GM23338 (cell line): ENCODE measurements at regions not wholly inside any gene's neighbourhood (a gene's known extent, or its start where the extent isn't known, plus 50 kb on each side); places are given as distances from the start of the nearest gene placed in this dataset.

ENCODE experiments used
- ATAC-seq: fragments of 200-7000 bp; cut with Tn5 transposase; 3 replicates; pipeline ENCODE4 v1.9.1; 2020
- DNase-seq: peaks from one replicate; pipeline ENCODE4 v3.0.0-alpha.2; 2015; ENCODE audit warnings: low spot score
- H2AFZ ChIP-seq: fragments of 200-600 bp; sonication (generic); 2 replicates; pipeline ENCODE4 v1.8.0; 2016; ENCODE audit warnings: antibody characterized with exemption, mild to moderate bottlenecking, moderate library complexity
- H3F3A ChIP-seq: fragments of 200-600 bp; sonication (generic); replicated peaks from 2 replicates; pipeline ENCODE4 v1.8.0; 2017; ENCODE audit warnings: antibody characterized with exemption, mixed run types, low read depth
- H3K27ac ChIP-seq: fragments of 200-600 bp; sonication (generic); 2 replicates; pipeline ENCODE4 v1.6.1; 2016; ENCODE audit warnings: low read depth
- H3K27me3 ChIP-seq: fragments of 200-600 bp; sonication (generic); 2 replicates; pipeline ENCODE4 v1.8.0; 2016; ENCODE audit warnings: mild to moderate bottlenecking, mixed run types, moderate library complexity; ENCODE audit not compliant: insufficient read depth
- H3K36me3 ChIP-seq: fragments of 200-600 bp; sonication (generic); 2 replicates; pipeline ENCODE4 v1.8.0; 2016; ENCODE audit warnings: mild to moderate bottlenecking; ENCODE audit not compliant: insufficient read depth
- H3K4me1 ChIP-seq: fragments of 200-600 bp; sonication (generic); 2 replicates; pipeline ENCODE4 v1.8.0; 2016; ENCODE audit warnings: mild to moderate bottlenecking, moderate library complexity; ENCODE audit not compliant: insufficient read depth
- H3K4me2 ChIP-seq: fragments of 200-600 bp; sonication (generic); 2 replicates; pipeline ENCODE4 v1.7.1; 2017; ENCODE audit warnings: mixed run types
- H3K4me3 ChIP-seq: fragments of 200-600 bp; sonication (generic); 2 replicates; pipeline ENCODE4 v1.6.1; 2016; ENCODE audit warnings: mixed run types
- H3K79me2 ChIP-seq: fragments of 200-600 bp; sonication (generic); replicated peaks from 2 replicates; pipeline ENCODE4 v1.8.0; 2017; ENCODE audit warnings: mild to moderate bottlenecking; ENCODE audit not compliant: insufficient read depth
- H3K9me2 ChIP-seq: fragments of 200-600 bp; sonication (generic); 2 replicates; pipeline ENCODE4 v1.8.0; 2017; ENCODE audit not compliant: insufficient read depth
- H4K20me1 ChIP-seq: fragments of 200-600 bp; sonication (generic); replicated peaks from 2 replicates; pipeline ENCODE4 v1.8.0; 2017; ENCODE audit warnings: mild to moderate bottlenecking; ENCODE audit not compliant: insufficient read depth
- H3K27ac Mint-ChIP-seq: 2 replicates; pipeline ENCODE4 v1.8.0; 2020; ENCODE audit warnings: inconsistent platforms, mild to moderate bottlenecking, moderate library complexity, mixed read lengths
- H3K27me3 Mint-ChIP-seq: 3 replicates; pipeline ENCODE4 v1.8.0; 2022; ENCODE audit warnings: low read depth, mild to moderate bottlenecking, moderate library complexity, mixed read lengths, inconsistent platforms; ENCODE audit not compliant: insufficient read depth, poor library complexity
- H3K36me3 Mint-ChIP-seq: 3 replicates; pipeline ENCODE4 v1.8.0; 2021; ENCODE audit warnings: low read depth, mild to moderate bottlenecking, inconsistent platforms, moderate library complexity, mixed read lengths
- H3K4me1 Mint-ChIP-seq: 3 replicates; pipeline ENCODE4 v1.8.0; 2020; ENCODE audit warnings: mild to moderate bottlenecking, inconsistent platforms, mixed read lengths
- H3K4me3 Mint-ChIP-seq: 3 replicates; pipeline ENCODE4 v1.8.0; 2021; ENCODE audit warnings: moderate library complexity, mild to moderate bottlenecking, inconsistent platforms, mixed read lengths
- H3K9me3 Mint-ChIP-seq: 3 replicates; pipeline ENCODE4 v1.8.0; 2020; ENCODE audit warnings: moderate library complexity, mild to moderate bottlenecking, inconsistent platforms, mixed read lengths
- CREB1 ChIP-seq: fragments of 250-450 bp; sonication (Bioruptor Pico); IDR thresholded peaks from 2 replicates; pipeline ENCODE4 v1.5.0; 2020; ENCODE audit warnings: low read depth, mild to moderate bottlenecking, moderate library complexity
- EZH2 ChIP-seq: fragments of 200-600 bp; sonication (generic); IDR thresholded peaks from one replicate; pipeline ENCODE4 v1.8.0; 2017; ENCODE audit warnings: antibody characterized with exemption, mild to moderate bottlenecking, low read depth; ENCODE audit not compliant: unreplicated experiment
- EZH2phosphoT487 ChIP-seq: fragments of 200-600 bp; sonication (generic); IDR thresholded peaks from one replicate; pipeline ENCODE4 v1.8.1; 2018; ENCODE audit warnings: antibody characterized with exemption; ENCODE audit not compliant: unreplicated experiment
- JUNB ChIP-seq: IDR thresholded peaks from one replicate; pipeline ENCODE4 v1.6.1; 2016; ENCODE audit warnings: antibody characterized with exemption; ENCODE audit not compliant: unreplicated experiment
- NANOG ChIP-seq: IDR thresholded peaks from 2 replicates; pipeline ENCODE4 v1.6.1; 2016; ENCODE audit warnings: antibody characterized with exemption, borderline replicate concordance
- POLR2AphosphoS5 ChIP-seq: IDR thresholded peaks from 2 replicates; pipeline ENCODE4 v1.6.1; 2016; ENCODE audit warnings: antibody characterized with exemption, low read depth
- STAT1 ChIP-seq: IDR thresholded peaks from one replicate; pipeline ENCODE4 v1.6.1; 2016; ENCODE audit warnings: antibody characterized with exemption; ENCODE audit not compliant: unreplicated experiment
- ZNF331 ChIP-seq: fragments of 250-450 bp; sonication (Bioruptor Pico); IDR thresholded peaks from 2 replicates; pipeline ENCODE4 v1.5.0; 2020; ENCODE audit warnings: low read depth, mild to moderate bottlenecking, moderate library complexity
- TF ChIP-seq, protein P1 (sequence below): fragments of 250-450 bp; sonication (Bioruptor Pico); IDR thresholded peaks from 2 replicates; pipeline ENCODE4 v1.5.0; 2020; ENCODE audit warnings: mild to moderate bottlenecking, moderate library complexity

DNA sequence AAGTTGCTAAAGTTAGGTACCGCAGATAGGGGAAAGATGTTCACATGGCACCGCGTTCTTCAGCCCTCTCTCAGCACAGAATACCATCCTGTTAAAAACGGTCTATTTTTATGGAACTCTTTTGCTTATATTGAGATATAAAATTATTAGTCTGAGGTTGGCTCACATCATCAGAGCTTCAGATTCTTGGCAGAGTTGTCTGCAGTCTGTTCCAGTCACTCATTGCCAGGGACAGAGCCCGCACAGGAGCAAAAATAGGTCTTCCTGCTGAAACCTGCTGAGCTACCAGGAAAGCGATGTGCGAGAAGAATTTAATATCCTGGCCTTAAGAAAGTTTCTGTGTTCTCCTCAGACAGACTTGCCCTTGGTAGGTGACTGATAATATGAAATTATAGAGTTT lies 249.8 kb downstream of the VRK1 start (continued):
- TF ChIP-seq EZH2phosphoT487 (no peak), JUNB (no peak)

DNA sequence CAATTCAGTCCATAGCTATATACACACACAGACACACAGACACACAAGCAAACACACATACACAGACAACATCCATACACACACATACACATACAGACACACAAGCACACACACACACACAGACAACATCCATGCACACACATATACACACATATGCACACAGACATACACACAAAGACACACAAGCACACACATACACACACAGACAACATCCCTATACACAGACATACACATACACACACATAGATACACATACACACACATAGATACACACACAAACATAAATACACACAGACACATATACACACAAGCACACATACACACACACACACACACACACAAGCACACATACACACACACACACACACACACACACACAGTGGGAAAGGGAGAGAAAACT lies 254.8 kb downstream of the VRK1 start:
- ATAC-seq (no peak), DNase-seq (no peak)
- Mint-ChIP-seq H3K9me3 (no peaks in the 10 kb centered on the region), H3K36me3 (no peaks in the 10 kb centered on the region), H3K4me1 (peaks cover 8% of the 10 kb centered on the region), H3K4me3 (no peak overlapping the region), H3K27me3 (peaks cover 4% of the 10 kb centered on the region), H3K27ac (no peak overlapping the region)
- no peak overlapping the region for H3K4me2 ChIP-seq
- H3K4me1 ChIP-seq, result peaks cover 8% of the 10 kb centered on the region; the same call in 1 of the 2 replicates
- TF ChIP-seq CREB1 (CRISPR knock-in tag), result no peak
- TF ChIP-seq POLR2AphosphoS5, result no peak
- no peak for TF ChIP-seq EZH2
- no peaks in the 10 kb centered on the region for H3K79me2 ChIP-seq
- H3K36me3 ChIP-seq, result no peaks in the 10 kb centered on the region
- no peak overlapping the region for H2AFZ ChIP-seq
- H3K27ac ChIP-seq, result no peak overlapping the region
- 0 out of 2 replicates have a peak, but pooled peaks cover 5% of the 10 kb centered on the region for H3K9me2 ChIP-seq
- H3F3A ChIP-seq, result no peaks in the 10 kb centered on the region
- H3K27me3 ChIP-seq, result no peaks in the 10 kb centered on the region
- H4K20me1 ChIP-seq, result no peaks in the 10 kb centered on the region; the same call in 1 of the 2 replicates
- no peak overlapping the region for H3K4me3 ChIP-seq

DNA sequence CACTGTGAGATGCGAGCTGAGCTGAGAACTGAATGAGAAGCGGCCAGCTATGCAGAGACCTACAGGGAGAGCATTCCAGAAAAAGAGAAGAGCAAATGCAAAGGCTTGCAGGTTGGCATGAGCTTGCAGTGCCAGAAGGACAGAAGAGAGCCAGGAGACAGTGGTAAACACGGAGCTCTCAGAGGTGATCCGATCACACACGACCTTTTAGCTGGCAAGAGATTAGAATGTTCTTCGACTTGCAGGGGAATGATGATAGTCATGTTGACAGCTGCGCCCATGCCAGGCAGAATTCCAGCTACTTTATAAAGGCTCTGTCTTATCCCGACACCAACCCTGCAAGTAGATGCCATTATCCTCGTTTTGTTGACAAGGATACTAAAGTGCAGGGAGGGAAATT lies 256.8 kb downstream of the VRK1 start:
- no peak for DNase-seq
- H3K9me3 Mint-ChIP-seq, result no peaks in the 10 kb centered on the region
- no peak overlapping the region for H2AFZ ChIP-seq
- no peak overlapping the region for H3K27ac Mint-ChIP-seq
- no peak for ATAC-seq
- H3K9me2 ChIP-seq, result 0 out of 2 replicates have a peak, but pooled peaks cover 5% of the 10 kb centered on the region
- TF ChIP-seq STAT1, result no peak
- TF ChIP-seq, protein P1, sequence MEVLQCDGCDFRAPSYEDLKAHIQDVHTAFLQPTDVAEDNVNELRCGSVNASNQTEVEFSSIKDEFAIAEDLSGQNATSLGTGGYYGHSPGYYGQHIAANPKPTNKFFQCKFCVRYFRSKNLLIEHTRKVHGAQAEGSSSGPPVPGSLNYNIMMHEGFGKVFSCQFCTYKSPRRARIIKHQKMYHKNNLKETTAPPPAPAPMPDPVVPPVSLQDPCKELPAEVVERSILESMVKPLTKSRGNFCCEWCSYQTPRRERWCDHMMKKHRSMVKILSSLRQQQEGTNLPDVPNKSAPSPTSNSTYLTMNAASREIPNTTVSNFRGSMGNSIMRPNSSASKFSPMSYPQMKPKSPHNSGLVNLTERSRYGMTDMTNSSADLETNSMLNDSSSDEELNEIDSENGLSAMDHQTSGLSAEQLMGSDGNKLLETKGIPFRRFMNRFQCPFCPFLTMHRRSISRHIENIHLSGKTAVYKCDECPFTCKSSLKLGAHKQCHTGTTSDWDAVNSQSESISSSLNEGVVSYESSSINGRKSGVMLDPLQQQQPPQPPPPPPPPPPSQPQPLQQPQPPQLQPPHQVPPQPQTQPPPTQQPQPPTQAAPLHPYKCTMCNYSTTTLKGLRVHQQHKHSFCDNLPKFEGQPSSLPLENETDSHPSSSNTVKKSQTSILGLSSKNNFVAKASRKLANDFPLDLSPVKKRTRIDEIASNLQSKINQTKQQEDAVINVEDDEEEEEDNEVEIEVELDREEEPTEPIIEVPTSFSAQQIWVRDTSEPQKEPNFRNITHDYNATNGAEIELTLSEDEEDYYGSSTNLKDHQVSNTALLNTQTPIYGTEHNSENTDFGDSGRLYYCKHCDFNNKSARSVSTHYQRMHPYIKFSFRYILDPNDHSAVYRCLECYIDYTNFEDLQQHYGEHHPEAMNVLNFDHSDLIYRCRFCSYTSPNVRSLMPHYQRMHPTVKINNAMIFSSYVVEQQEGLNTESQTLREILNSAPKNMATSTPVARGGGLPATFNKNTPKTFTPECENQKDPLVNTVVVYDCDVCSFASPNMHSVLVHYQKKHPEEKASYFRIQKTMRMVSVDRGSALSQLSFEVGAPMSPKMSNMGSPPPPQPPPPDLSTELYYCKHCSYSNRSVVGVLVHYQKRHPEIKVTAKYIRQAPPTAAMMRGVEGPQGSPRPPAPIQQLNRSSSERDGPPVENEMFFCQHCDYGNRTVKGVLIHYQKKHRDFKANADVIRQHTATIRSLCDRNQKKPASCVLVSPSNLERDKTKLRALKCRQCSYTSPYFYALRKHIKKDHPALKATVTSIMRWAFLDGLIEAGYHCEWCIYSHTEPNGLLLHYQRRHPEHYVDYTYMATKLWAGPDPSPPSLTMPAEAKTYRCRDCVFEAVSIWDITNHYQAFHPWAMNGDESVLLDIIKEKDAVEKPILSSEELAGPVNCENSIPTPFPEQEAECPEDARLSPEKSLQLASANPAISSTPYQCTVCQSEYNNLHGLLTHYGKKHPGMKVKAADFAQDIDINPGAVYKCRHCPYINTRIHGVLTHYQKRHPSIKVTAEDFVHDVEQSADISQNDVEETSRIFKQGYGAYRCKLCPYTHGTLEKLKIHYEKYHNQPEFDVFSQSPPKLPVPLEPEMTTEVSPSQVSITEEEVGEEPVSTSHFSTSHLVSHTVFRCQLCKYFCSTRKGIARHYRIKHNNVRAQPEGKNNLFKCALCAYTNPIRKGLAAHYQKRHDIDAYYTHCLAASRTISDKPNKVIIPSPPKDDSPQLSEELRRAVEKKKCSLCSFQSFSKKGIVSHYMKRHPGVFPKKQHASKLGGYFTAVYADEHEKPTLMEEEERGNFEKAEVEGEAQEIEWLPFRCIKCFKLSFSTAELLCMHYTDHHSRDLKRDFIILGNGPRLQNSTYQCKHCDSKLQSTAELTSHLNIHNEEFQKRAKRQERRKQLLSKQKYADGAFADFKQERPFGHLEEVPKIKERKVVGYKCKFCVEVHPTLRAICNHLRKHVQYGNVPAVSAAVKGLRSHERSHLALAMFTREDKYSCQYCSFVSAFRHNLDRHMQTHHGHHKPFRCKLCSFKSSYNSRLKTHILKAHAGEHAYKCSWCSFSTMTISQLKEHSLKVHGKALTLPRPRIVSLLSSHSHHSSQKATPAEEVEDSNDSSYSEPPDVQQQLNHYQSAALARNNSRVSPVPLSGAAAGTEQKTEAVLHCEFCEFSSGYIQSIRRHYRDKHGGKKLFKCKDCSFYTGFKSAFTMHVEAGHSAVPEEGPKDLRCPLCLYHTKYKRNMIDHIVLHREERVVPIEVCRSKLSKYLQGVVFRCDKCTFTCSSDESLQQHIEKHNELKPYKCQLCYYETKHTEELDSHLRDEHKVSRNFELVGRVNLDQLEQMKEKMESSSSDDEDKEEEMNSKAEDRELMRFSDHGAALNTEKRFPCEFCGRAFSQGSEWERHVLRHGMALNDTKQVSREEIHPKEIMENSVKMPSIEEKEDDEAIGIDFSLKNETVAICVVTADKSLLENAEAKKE (CRISPR knock-in tag), result no peak
- no peak for TF ChIP-seq POLR2AphosphoS5
- no peak for TF ChIP-seq ZNF331 (CRISPR knock-in tag)
- TF ChIP-seq CREB1 (CRISPR knock-in tag), result no peak
- no peak for TF ChIP-seq NANOG
- no peak overlapping the region for H3K4me3 ChIP-seq
- H3K4me1 Mint-ChIP-seq, result peaks cover 8% of the 10 kb centered on the region
- no peaks in the 10 kb centered on the region for H4K20me1 ChIP-seq
- no peaks in the 10 kb centered on the region for H3K27me3 ChIP-seq
- no peak overlapping the region for H3K4me3 Mint-ChIP-seq
- H3K4me2 ChIP-seq, result no peak overlapping the region
- no peaks in the 10 kb centered on the region for H3K79me2 ChIP-seq
- H3F3A ChIP-seq, result no peaks in the 10 kb centered on the region
- no peaks in the 10 kb centered on the region for H3K36me3 Mint-ChIP-seq
- H3K4me1 ChIP-seq, result peaks cover 8% of the 10 kb centered on the region; the same call in 1 of the 2 replicates
- no peak overlapping the region for H3K27ac ChIP-seq
- H3K27me3 Mint-ChIP-seq, result peaks cover 4% of the 10 kb centered on the region
- no peaks in the 10 kb centered on the region for H3K36me3 ChIP-seq
